ENCODE measurements at regions not wholly inside any gene's neighbourhood (a gene's known extent, or its start where the extent isn't known, plus 50 kb on each side); places are given as distances from the start of the nearest gene placed in this dataset.
"Not testable (repeated sequence)": the region's sequence is repeated elsewhere in the genome, so short reads cannot be mapped to it uniquely, and the experiment has no call there.

- no peak for DNase-seq (ENCODE audit: extremely low read depth, insufficient read length)
- H3K36me3 ChIP-seq (ENCODE audit: control insufficient read depth, insufficient read depth, low read length), result no peaks in the 10 kb centered on the region
- H3K4me3 ChIP-seq (replicated peaks; ENCODE audit: low read depth, low read length), result no peak overlapping the region
Observed at GRCh38 chr5:30147976-30148375, 1045.5 kb upstream of the CDH6 start.

GRCh38 chr5:30144059-30144458, 1049.4 kb upstream of the CDH6 start:
- not testable (repeated sequence) for H3K27me3 ChIP-seq (replicated peaks; ENCODE audit: control insufficient read depth, insufficient read depth, low read length); H3K36me3 ChIP-seq (ENCODE audit: control insufficient read depth, insufficient read depth, low read length); DNase-seq (ENCODE audit: extremely low read depth, insufficient read length); H3K4me3 ChIP-seq (replicated peaks; ENCODE audit: low read depth, low read length)

More at GRCh38 chr5:30147976-30148375, 1045.5 kb upstream of the CDH6 start:
- no peak for TF ChIP-seq CTCF (IDR thresholded peaks at IDR 0.05; ENCODE audit: insufficient read depth, low read length, poor library complexity, severe bottlenecking)
- no peaks in the 10 kb centered on the region for H3K27me3 ChIP-seq (replicated peaks; ENCODE audit: control insufficient read depth, insufficient read depth, low read length)

GRCh38 chr5:30142432-30142831, 1051.1 kb upstream of the CDH6 start:
- DNase-seq (ENCODE audit: extremely low read depth, insufficient read length), result no peak
- TF ChIP-seq CTCF (IDR thresholded peaks at IDR 0.05; ENCODE audit: insufficient read depth, low read length, poor library complexity, severe bottlenecking), result no peak
- H3K4me3 ChIP-seq (replicated peaks; ENCODE audit: low read depth, low read length), result no peak overlapping the region
- H3K36me3 ChIP-seq (ENCODE audit: control insufficient read depth, insufficient read depth, low read length), result no peaks in the 10 kb centered on the region
- H3K27me3 ChIP-seq (replicated peaks; ENCODE audit: control insufficient read depth, insufficient read depth, low read length), result no peaks in the 10 kb centered on the region

GRCh38 chr5:30121043-30121442, 1072.4 kb upstream of the CDH6 start:
- DNase-seq (ENCODE audit: extremely low read depth, insufficient read length), result no peak
- H3K27me3 ChIP-seq (replicated peaks; ENCODE audit: control insufficient read depth, insufficient read depth, low read length), result no peaks in the 10 kb centered on the region
- TF ChIP-seq CTCF (IDR thresholded peaks at IDR 0.05; ENCODE audit: insufficient read depth, low read length, poor library complexity, severe bottlenecking), result no peak

GRCh38 chr5:30117135-30117534, 1076.4 kb upstream of the CDH6 start:
- TF ChIP-seq CTCF (IDR thresholded peaks at IDR 0.05; ENCODE audit: insufficient read depth, low read length, poor library complexity, severe bottlenecking), result no peak

More at GRCh38 chr5:30121043-30121442, 1072.4 kb upstream of the CDH6 start:
- H3K36me3 ChIP-seq (ENCODE audit: control insufficient read depth, insufficient read depth, low read length), result no peaks in the 10 kb centered on the region
- no peak overlapping the region for H3K4me3 ChIP-seq (replicated peaks; ENCODE audit: low read depth, low read length)

GRCh38 chr5:30113542-30113941, 1079.9 kb upstream of the CDH6 start:
- no peak overlapping the region for H3K4me3 ChIP-seq (replicated peaks; ENCODE audit: low read depth, low read length)
- no peaks in the 10 kb centered on the region for H3K36me3 ChIP-seq (ENCODE audit: control insufficient read depth, insufficient read depth, low read length)
- no peak for TF ChIP-seq CTCF (IDR thresholded peaks at IDR 0.05; ENCODE audit: insufficient read depth, low read length, poor library complexity, severe bottlenecking)
- no peak for DNase-seq (ENCODE audit: extremely low read depth, insufficient read length)
- no peaks in the 10 kb centered on the region for H3K27me3 ChIP-seq (replicated peaks; ENCODE audit: control insufficient read depth, insufficient read depth, low read length)

More at GRCh38 chr5:30117135-30117534, 1076.4 kb upstream of the CDH6 start:
- no peak overlapping the region for H3K4me3 ChIP-seq (replicated peaks; ENCODE audit: low read depth, low read length)
- H3K36me3 ChIP-seq (ENCODE audit: control insufficient read depth, insufficient read depth, low read length), result no peaks in the 10 kb centered on the region
- H3K27me3 ChIP-seq (replicated peaks; ENCODE audit: control insufficient read depth, insufficient read depth, low read length), result no peaks in the 10 kb centered on the region
- no peak for DNase-seq (ENCODE audit: extremely low read depth, insufficient read length)

All from GM06990 (cell line).